ENCODE measurements at regions not wholly inside any gene's neighbourhood (a gene's known extent, or its start where the extent isn't known, plus 50 kb on each side); places are given as distances from the start of the nearest gene placed in this dataset.
"Not testable (repeated sequence)": the region's sequence is repeated elsewhere in the genome, so short reads cannot be mapped to it uniquely, and the experiment has no call there.

DNA sequence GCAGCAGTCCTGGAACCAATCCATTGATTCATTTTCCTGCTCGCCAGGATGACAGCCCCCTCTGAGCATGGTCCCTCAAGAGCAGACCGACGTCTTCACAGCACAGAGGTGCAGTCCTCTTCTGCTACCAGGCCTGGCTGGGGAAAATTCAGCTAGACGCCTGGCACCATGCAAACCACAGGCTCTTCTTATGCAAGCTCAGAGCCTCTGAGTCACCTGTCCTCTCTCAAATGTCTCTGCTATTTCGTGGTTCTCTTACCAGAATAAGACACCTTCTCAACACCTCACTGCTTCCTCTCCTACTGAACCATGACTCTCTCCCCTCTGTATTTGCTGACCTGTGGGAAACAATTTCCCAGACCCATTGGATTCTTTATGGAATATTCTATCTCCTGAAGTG, 79.8 kb upstream of the CYRIA start:
- peak in 1 of 2 experiments; percentile 8 for DNase-seq

DNA sequence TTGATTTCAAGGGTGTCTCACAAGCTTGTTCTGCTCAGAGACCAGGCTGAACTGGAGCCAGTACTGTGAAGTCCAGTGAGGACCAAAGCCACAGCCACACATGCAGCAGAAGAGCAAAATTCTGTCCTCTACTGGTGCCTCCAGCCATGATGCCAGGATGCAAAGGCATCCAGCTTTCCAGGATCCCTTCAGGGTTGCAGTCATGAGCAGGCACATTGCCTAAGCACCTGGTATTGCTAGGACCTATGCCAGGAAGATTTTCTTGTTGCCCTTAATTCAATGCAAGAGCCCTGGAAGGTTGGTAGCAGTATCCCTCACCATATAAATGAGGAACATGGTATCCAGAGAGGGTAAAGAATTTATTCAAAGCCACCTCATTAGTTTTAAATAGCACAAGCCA, 78.9 kb upstream of the CYRIA start:
- no peak for DNase-seq

DNA sequence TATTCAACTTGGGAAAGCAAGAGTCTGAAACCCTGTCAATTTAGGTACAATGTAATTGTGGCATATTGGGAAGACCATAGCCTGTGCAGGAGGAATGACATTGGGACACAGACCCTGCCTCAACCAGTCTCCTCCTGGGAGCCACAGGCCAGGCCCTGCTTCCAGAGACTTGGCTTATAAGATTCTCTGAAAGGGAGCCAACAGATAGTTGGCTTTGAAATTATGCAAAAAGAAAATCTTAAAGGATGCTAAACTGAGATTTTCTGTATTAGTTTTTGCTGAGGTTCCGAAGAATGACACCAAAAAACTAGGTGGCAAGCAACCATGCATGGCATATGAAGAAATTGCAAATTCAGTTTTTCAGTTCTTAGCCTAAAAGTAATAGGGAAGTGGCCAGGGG, 76.4 kb upstream of the CYRIA start:
- DNase-seq: no peak

DNA sequence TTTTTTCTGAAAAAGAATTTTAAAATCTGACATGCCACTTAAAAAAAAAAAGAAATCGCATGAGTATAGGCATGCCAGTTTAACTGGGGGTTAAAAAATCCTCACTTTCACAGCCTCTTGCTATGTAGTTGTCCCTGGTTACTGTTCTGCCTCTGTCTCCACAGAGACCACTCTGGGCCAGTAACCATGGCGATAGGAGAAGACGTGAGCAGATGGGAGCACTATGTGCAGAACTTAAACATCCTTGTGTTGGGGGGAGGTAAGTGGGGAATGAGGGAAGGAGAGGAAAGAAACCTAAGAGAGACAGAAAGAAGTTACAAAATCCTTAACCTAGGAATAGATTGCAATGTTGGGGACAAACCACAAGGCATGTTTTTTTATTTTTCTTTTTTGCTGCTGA, 75.9 kb upstream of the CYRIA start:
- no peak for DNase-seq

DNA sequence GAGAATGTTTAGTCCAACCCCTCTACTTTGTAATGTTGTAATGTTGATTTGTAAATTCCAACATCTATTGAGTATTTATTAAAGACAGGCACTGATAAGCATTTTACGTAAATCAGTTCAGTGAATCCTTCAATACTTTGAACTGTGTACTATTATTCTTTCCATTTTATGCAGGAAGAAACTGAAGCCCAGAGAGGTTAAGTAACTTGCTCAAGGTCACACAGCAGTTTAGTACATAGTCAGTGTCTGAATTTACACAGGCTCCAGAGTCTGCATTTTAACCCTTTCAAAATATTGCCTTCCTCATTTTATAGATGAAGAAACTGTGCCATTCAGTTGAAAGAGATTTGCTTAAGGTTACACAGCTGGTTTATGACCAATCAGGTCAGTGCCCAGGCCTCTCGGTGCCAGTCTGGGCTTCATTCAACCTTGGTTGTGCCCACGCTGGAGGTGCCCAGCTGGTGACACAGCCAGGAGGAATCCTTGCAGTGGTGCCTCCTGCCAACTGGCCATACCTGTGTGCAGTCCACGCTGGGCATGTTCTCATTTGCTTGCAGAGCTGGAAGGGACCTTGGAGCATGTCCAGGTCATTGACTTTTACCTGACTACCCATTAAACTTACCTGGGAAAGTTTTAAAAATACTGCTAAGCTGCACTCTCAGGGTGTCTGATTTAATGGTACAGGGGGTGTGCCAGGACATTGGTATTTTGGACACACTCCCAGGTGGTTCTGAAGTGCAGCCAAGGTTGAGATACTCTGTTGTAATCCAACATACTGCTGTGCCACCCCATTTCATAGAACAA, 74.3 kb upstream of the CYRIA start:
- no peak for DNase-seq

DNA sequence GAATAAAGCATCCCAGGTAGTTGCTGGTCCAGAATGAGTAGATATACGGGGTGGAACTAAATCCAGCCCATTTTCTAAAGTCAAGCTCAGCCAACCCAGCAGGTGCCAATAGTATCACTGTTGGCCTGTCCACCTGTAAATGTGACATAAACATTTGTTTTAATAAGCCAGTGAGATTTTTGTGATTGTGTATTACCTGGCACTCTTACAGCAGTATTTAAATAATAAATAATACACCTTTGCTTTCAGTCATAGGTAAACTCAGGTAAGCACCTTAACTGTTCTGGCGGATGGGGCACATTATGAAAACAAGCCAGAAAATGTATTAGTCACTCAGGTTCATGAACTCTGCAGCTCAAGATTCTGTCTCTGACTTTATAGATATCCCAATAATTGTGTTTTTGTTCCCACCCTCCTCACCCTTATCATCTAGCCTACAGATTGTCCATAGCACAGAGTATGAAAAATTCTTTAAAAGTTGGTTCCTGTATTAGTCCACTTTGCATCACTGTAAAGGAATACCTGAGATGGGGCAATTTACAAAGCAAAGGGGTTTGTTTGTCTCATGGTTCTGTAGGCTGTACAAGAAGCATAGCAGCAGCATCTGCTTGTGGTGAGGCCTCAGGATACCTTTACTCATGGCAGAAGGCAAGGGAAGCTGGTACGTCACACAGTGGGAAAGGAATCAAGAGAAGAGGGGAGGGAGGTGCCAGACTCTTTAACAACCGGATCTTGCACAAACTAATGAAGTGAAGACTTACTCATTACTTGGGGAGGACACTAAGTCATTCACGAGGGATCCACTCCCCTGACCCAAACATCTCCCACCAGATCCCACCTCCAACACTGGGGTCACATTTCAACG, 73.0 kb upstream of the CYRIA start:
- DNase-seq: no peak

DNA sequence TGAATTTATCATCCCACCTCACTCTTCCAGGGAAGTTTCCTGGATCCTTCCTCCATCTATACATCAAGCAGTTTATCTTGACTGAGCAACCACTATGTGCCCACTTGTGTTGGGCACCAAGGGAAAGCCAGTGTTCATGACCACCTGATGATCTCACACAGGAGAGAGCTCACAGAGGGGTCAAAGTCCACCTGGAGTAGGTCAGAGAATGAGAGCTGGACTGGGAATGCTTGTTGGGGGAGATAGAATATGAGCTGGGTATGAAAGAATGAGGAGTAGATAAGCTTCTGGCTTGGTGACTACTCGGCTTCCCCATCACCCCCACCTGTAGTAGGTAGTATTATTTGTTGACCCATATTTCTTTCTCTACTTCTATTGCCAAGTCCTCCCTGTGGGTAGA, 72.2 kb upstream of the CYRIA start:
- DNase-seq: no peak

GRCh38 chr2:16736633-16737032, 71.0 kb upstream of the CYRIA start:
- DNase-seq: no peak

- DNase-seq: no peak
Measured at GRCh38 chr2:16729335-16729734, 63.7 kb upstream of the CYRIA start.

DNA sequence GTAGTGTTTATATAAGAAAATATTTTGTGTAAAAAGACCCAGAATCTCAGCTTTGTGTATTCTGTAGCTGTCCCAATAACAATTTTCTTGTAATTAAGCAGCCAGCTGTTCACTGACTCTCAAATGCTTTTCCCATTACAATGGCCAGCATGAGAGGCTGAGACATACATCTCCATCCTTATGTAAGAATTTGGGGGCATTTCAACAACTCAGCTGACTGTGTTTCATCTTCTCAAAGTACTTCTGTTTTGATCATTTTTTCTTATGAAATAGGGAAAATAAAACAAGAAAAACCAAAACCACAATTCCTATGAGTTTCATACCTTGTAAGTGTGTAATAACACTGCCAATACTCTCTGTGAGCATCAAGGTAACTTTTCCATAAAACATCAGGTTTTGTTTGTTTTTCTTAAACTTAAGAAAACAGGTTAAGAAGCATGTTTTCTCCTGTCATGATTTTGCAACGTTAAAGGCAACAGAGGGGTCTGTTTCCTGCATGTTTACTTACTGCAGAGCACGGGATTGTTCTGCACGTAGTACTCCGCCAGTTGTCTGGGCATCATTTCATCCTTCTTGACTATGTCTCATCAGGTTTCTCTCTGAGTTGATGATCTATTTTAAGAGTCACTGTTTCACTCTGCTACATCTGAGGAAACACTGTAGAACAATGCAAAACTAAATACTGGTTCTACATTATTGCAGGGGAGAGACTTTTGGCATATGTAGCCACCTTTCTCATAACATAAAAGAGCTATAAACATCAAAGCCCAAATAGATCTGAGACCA, 62.9 kb upstream of the CYRIA start:
- DNase-seq: no peak

DNA sequence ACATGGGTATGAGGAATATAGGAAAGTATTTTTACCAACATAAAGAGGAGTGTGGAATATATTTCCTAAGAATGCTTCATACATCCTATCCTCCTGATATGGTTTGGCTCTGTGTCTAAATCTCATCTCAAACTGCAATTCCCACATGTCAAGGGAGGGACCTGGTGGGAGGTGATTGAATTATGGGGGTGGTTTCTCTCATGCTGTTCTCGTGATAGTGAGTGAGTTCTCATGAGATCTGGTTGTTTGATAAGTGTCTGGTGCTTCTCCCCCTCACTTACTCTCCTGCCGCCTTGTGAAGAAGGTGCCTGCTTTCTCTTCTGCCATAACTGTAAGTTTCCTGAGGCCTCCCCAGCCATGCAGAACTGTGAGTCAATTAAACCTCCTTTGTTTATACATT, 62.2 kb upstream of the CYRIA start:
- not testable (repeated sequence) for DNase-seq

GRCh38 chr2:16727256-16727655, 61.6 kb upstream of the CYRIA start:
- DNase-seq: no peak

GRCh38 chr2:16726577-16726976, 60.9 kb upstream of the CYRIA start:
- no peak for DNase-seq

DNA sequence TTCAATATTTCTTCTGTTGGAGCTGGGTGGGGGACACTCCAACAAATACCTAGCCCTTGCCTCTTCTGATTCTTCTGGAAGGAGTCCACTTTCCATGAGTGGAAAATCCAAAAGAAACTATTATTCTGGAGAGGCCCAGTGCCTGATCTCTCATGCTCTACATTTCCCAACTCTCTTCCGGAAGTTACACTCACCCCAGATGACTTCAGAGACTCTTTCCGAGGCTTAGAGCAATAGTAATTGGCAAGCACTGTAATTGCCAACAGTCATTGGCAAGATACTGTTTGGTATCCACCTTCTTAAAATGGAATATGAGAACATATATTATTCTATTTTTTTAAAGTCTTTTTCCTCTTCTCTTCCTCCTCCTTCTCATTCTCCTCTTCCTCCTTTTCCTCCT, 60.5 kb upstream of the CYRIA start:
- DNase-seq: no peak

- DNase-seq: no peak
Measured at GRCh38 chr2:16725549-16725948, 59.9 kb upstream of the CYRIA start.

DNA sequence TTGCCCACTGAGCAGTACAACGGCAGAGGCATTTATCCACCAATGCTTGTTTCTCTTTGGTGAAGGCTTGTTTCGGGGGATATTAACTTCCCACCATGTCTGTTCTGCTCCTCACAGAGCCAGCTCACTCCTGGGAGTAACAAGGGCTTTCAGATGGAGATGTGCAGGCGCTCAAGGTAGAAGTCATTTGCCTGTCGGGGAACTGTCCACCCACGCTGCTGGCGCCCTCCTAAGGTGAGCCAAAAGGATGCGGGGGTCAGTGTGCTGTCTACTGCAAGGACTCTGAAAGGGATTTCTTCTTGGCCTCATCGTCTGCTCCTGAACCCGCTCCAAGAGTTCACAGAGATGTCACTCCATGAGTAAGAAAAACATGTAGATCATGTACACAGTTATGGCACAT, 57.0 kb upstream of the CYRIA start:
- no peak for DNase-seq

- DNase-seq: no peak
Measured at GRCh38 chr2:16722126-16722525, 56.5 kb upstream of the CYRIA start.

DNA sequence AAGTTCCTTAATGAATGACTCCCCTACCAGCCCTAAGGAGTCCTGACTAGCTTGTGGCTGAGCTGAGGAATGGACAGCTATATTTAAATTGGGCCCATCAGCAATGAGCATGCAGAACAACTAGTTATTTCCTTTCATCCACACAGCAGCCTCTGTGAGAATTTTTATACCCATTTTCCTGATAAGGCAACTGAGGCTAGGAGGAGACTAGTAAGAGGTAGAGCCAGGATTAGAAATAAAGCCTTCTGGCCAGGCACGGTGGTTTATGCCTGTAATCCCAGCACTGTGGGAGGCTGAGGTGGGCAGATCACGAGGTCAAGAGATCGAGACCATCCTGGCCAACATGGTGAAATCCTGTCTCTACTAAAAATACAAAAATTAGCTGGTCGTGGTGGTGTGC, 55.9 kb upstream of the CYRIA start:
- not testable (repeated sequence) for DNase-seq

- not testable (repeated sequence) for DNase-seq
Measured at GRCh38 chr2:16720737-16721136, 55.1 kb upstream of the CYRIA start.

DNA sequence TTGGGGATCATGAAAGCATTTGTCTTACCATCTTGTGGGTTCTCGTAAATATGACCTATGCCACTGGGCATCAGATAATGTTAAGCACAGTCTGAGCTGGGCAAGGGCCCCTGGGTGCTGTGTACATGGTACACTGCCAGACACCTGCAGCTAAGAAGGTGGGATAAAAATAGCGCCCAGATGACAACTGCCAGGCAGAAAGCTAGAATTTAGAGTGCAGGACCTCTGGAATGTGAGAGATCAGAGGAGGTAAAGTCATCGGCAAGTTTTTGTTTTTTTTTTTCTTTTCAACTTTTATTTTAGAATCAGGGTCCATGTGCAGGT, 53.8 kb upstream of the CYRIA start:
- no peak for DNase-seq

DNA sequence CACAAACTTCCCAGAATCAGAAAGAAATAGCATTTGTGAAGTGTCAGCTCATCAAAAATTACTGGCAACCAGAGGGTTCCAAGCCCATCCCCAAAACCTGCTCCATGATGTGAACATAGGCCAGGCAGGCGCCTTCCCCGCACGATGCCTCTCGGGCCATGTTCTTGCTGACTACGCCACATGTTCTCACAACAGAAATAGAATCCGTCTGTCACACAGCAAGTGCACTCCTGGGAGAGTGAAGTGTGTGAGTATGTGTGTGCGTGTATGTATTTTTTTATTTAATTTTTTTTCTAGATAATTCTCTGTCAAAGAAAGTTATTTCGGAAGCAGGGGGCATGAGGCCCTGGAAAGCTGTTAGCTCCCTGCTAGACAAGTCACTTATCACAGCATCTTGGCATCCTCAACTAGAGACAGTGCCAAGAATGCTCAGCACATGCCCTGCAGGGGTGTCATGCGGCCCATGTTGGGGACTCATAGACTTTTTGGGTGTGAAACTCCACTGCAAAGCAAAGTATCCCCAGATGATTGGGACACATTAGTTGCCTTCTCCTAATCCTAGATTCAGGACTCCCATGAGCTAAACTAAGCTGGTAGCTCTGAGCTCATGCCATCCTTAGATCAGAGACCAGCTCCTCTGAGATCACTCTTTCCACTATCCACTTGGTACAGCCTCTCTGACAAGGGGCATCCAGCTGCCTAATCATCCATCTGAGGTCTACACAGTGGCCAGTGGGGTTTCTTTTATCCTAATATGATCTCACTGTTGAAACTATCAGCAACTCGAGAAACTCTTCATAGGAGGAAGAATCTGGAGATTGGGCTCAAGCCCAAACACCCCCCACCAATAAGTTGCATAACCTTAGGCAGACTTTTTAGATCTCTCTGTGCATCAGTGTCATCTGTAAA, 53.2 kb upstream of the CYRIA start:
- no peak for DNase-seq

DNA sequence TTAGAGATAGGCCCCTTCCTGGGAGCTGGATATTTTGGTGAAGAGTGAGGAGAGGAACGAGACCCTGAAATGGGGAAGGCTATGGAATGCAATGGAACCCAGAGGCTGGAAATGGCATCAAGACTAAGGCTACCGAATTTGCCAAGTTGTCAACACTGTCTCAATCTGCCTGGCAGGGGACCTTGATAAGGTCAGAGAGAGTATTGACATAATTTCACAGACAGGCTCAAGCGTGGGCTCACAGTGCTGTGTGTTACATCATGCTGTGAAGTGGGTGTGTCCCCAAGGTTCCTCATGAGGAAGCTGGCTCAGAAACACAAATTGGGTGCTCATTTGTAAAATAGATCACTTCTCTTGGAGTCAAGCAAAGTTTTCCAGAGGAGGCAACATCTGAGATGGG, 51.8 kb upstream of the CYRIA start:
- no peak for DNase-seq

- no peak for DNase-seq
Measured at GRCh38 chr2:16716944-16717343, 51.3 kb upstream of the CYRIA start.
